ENCODE measurements at regions not wholly inside any gene's neighbourhood (a gene's known extent, or its start where the extent isn't known, plus 50 kb on each side); places are given as distances from the start of the nearest gene placed in this dataset.

DNA sequence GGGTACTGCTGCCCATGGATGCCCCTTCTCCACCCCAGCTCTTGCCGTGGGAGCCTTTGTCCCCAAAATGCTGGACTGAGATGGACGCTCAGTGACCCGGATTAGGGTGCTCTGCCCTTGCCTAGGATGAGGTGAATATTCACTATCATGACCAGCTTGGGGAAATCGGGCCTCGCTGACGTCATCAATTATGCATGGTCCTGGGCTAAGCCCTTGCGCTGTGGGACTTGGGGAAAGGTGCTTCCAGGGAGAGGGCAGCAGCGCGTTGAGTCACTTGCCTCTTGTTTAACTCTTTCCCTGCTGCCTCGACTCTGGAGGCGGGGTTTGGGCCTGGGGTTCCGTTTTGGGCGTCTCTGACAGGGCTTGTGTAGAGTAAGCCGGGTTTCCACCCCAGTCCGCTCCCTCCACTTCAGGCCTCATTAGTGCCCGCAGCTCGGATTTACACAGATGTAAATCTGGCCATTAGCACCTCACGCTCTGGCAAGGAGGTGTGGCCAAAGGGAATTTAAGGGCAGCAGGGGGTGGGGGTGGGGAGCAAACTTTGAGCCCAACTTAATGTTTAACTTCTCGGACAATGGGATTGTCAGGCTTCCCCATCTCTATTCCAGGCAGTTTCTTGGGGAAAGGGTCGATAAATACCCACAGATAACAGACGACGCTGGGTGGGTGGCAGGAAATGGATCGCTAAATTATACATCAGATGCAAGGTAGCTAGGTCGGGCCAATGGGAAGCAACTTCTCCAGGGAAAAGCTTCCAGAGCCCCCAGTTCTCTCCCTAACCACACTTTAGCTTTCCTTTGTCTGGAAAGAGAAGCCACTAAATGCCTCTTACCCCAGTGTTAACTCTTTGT is 51.3 kb upstream of the TCF7L2 start:
- no peak for DNase-seq (ENCODE audit: extremely low read depth, low read depth)
- TF ChIP-seq, protein P1, sequence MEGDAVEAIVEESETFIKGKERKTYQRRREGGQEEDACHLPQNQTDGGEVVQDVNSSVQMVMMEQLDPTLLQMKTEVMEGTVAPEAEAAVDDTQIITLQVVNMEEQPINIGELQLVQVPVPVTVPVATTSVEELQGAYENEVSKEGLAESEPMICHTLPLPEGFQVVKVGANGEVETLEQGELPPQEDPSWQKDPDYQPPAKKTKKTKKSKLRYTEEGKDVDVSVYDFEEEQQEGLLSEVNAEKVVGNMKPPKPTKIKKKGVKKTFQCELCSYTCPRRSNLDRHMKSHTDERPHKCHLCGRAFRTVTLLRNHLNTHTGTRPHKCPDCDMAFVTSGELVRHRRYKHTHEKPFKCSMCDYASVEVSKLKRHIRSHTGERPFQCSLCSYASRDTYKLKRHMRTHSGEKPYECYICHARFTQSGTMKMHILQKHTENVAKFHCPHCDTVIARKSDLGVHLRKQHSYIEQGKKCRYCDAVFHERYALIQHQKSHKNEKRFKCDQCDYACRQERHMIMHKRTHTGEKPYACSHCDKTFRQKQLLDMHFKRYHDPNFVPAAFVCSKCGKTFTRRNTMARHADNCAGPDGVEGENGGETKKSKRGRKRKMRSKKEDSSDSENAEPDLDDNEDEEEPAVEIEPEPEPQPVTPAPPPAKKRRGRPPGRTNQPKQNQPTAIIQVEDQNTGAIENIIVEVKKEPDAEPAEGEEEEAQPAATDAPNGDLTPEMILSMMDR (IDR thresholded peaks at IDR 0.05; ENCODE audit: low read depth, low read length), result no peak

DNA sequence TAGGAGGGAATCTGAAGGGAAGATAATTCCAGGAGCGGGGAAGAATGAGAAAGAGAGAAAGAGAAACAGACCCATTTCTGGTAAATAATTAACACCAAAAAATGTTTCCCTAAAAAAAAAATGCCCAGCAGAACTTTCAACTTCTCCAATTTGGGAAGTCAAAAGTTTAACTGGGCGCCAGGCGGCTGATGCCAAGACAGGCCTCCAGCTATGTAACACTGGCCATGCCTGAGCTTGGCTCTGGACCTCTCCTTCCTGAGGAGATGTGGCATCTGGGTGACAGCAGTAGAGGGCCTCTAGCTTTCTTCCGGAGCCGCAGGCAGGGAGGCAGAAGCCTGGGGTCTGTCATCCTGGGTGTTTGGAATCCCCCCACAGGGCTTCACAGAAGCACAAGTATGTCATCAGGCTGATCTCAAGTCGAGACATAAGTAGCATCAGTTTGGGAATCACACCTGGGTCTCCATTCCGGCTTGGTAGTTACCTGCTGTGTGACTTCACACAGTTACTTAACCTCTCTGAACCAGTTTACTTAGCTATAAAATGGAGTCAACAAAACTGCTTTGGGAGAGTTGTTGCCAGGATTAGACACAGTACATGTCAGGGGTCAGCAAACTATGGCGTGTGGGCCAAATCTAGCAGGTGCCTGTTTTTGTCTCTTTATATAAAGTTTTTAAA is 50.5 kb upstream of the TCF7L2 start:
- TF ChIP-seq, protein P1 (IDR thresholded peaks at IDR 0.05; ENCODE audit: low read depth, low read length), result no peak
- DNase-seq (ENCODE audit: extremely low read depth, low read depth), result no peak

All from AG09319 (cell line).